Brain microvascular endothelial cell (primary cell): ENCODE measurements at regions not wholly inside any gene's neighbourhood (a gene's known extent, or its start where the extent isn't known, plus 50 kb on each side); places are given as distances from the start of the nearest gene placed in this dataset.

Source experiments
- DNase-seq: peaks from one replicate; pipeline ENCODE4 v3.0.0-alpha.2; 2020
- H3K27ac ChIP-seq: fragments of 250-450 bp; sonication (Bioruptor Pico); 2 replicates; pipeline ENCODE4 v1.5.1; 2020; ENCODE audit warnings: mild to moderate bottlenecking, moderate library complexity
- H3K27me3 ChIP-seq: fragments of 250-450 bp; sonication (Bioruptor Pico); replicated peaks from 2 replicates; pipeline ENCODE4 v1.5.1; 2020; ENCODE audit warnings: mild to moderate bottlenecking
- H3K36me3 ChIP-seq: fragments of 250-450 bp; sonication (Bioruptor Pico); replicated peaks from 2 replicates; pipeline ENCODE4 v1.5.1; 2020; ENCODE audit warnings: mild to moderate bottlenecking
- H3K4me3 ChIP-seq: 2 replicates; pipeline ENCODE4 v1.5.1; 2011; ENCODE audit warnings: low read depth, mild to moderate bottlenecking, control low read depth, low read length, moderate library complexity
- CTCF ChIP-seq: IDR thresholded peaks from 2 replicates; pipeline ENCODE4 v1.5.1; 2011; ENCODE audit warnings: low read depth, mild to moderate bottlenecking, moderate library complexity, low read length, control low read depth, inconsistent platforms; ENCODE audit errors: missing control alignments
- in situ Hi-C: cut with HindIII; loops from 2 replicates; pipeline ENCODE4 v1.10.0; 2017; ENCODE audit warnings: low sequenced_read_pairs, low pct_ligation_motif_present

GRCh38 chr5:9789777-9790176 lies 159.6 kb upstream of the TAS2R1 start:
- no peak for TF ChIP-seq CTCF
- Histone ChIP-seq H3K27ac (no peak overlapping the region), H3K36me3 (no peaks in the 10 kb centered on the region), H3K27me3 (no peaks in the 10 kb centered on the region), H3K4me3 (no peak overlapping the region)
- in situ Hi-C loops: no loop called here
- no peak for DNase-seq

GRCh38 chr5:9787861-9788600 lies 157.9 kb upstream of the TAS2R1 start:
- Histone ChIP-seq H3K27ac (no peak overlapping the region), H3K27me3 (no peaks in the 10 kb centered on the region), H3K4me3 (no peak overlapping the region), H3K36me3 (no peaks in the 10 kb centered on the region)
- no peak for TF ChIP-seq CTCF
- in situ Hi-C loops: no loop called here
- DNase-seq: no peak

DNA sequence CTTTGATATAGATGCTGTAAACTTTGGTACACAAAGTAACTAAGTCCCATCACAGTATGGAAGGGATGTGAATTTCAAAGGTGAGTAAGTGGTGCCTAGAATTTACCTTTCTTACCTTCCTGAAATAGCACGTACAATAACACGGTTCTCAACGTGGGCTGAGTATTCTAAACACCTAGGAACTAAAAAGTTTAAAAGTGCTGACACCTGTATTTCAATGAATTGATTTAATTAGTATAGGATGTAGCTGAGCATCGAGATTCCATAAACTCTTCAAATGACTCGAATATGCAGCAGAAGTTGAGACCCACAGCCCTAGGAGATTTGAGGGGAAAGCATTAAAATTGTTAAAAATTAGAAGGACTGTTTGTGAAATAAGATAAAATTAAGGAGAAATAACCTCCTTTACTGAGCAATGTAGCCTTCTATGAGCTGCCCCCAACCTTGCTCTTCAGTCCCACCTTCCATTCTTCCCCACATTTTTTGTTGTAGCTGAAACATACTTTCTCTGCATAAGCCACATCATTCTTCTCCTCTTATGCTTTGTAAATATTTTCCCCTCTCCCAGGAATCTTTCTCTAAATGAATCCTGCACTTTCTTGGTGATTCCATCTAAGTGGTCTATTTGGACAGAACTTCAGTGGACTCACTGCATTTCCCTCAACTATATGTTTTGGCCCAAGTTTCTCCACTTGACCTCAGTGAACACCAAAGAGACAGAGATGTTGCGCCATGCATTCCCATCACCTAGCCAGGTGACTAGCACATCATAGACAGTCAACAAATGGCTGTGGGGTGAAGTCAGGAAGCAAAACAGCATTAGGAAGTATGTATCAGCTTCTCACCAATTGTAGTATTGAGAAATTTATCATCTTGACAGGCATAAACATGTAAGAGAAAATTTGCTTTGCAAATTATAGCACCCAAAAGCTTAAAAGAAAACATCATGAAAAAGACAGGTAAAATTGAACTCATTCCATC lies 156.5 kb upstream of the TAS2R1 start:
- TF ChIP-seq CTCF: no peak
- no peak for DNase-seq
- Histone ChIP-seq H3K36me3 (no peaks in the 10 kb centered on the region), H3K27ac (no peak overlapping the region), H3K27me3 (no peaks in the 10 kb centered on the region), H3K4me3 (no peak overlapping the region)
- in situ Hi-C loops: no loop called here

- Histone ChIP-seq H3K36me3 (no peaks in the 10 kb centered on the region), H3K4me3 (no peak overlapping the region), H3K27me3 (no peaks in the 10 kb centered on the region), H3K27ac (no peak overlapping the region)
- in situ Hi-C loops: no loop called here
- TF ChIP-seq CTCF: no peak
- DNase-seq: no peak
These were observed 155.6 kb upstream of the TAS2R1 start for GRCh38 chr5:9785751-9786150.

DNA sequence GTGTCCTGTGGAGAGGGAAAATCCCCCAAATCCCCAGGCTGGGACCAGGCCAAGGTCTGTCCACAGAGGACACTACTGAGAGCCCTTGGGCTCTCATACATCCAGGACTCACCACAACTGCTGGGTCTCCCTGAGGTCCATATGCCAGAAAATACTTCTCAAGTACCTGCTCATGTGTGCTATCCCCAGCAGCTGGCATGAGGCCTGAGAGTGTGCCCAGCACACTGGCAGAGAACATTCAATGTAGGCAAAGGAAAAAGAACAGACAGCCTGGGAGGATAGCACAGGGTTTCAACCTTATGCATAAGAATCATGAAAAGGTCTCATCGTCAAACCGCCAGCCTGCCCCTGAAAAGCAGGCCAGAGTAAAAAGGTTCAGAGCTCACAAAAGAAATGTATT lies 154.1 kb upstream of the TAS2R1 start:
- no peak for TF ChIP-seq CTCF
- Histone ChIP-seq H3K27ac (no peak overlapping the region), H3K27me3 (no peaks in the 10 kb centered on the region), H3K36me3 (no peaks in the 10 kb centered on the region), H3K4me3 (no peak overlapping the region)
- in situ Hi-C loops: no loop called here
- no peak for DNase-seq
